C4-2B (cell line): ENCODE measurements at regions not wholly inside any gene's neighbourhood (a gene's known extent, or its start where the extent isn't known, plus 50 kb on each side); places are given as distances from the start of the nearest gene placed in this dataset.

Experiments used
- ZFX ChIP-seq: fragments of 450-650 bp; IDR thresholded peaks from 2 replicates; pipeline ENCODE4 v1.6.1; 2017
- TF ChIP-seq, protein P1 (sequence below): fragments of 450-650 bp; conservative IDR thresholded peaks from 2 replicates; pipeline ENCODE4 v1.5.1; 2017; ENCODE audit warnings: mild to moderate bottlenecking

DNA sequence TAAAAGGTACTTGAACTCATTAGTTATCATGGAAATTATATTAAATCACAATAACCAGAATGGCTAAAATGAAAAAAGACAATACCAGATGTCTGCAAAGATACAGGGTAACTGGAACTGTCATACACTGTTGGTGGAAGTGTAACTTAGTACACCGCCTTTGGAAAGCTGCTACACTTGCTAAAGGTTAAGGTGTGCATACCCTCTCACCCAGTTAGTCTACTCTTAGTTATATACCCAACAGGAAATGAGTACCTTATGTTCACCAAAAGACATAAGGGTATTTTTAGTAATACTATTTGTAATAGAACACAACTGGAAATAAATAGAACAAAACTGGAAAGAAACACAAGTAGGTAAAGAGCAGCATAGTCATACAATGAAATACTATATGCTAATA lies 155.8 kb upstream of the THUMPD2 start:
- TF ChIP-seq, protein P1, sequence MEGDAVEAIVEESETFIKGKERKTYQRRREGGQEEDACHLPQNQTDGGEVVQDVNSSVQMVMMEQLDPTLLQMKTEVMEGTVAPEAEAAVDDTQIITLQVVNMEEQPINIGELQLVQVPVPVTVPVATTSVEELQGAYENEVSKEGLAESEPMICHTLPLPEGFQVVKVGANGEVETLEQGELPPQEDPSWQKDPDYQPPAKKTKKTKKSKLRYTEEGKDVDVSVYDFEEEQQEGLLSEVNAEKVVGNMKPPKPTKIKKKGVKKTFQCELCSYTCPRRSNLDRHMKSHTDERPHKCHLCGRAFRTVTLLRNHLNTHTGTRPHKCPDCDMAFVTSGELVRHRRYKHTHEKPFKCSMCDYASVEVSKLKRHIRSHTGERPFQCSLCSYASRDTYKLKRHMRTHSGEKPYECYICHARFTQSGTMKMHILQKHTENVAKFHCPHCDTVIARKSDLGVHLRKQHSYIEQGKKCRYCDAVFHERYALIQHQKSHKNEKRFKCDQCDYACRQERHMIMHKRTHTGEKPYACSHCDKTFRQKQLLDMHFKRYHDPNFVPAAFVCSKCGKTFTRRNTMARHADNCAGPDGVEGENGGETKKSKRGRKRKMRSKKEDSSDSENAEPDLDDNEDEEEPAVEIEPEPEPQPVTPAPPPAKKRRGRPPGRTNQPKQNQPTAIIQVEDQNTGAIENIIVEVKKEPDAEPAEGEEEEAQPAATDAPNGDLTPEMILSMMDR: no peak
- TF ChIP-seq ZFX: no peak
